ENCODE measurements at regions not wholly inside any gene's neighbourhood (a gene's known extent, or its start where the extent isn't known, plus 50 kb on each side); places are given as distances from the start of the nearest gene placed in this dataset.

DNA sequence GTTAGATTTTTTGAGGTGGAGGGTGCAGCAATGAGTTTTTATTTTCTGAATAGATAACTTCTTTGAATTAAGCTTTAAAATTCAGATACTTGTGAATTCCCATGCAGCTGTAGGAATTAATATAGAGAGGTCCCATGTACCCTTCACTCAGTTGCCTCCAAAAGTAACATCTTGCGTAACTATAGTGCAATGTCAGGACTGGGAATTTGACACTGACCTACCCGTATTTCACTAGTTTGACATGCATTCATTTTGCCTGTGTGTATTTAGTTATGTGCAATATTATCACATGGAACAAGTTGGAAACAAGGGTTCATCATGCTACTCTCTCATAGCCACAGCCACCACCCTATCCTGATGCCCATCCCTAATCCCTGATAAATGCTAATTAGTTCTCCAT, 147.1 kb upstream of the IGFBP3 start:
- ATAC-seq = no peak
- Histone ChIP-seq H3K27ac (ENCODE audit: control insufficient read depth, insufficient read depth) (no peak overlapping the region), H3K9ac (ENCODE audit: control insufficient read depth, insufficient read depth, low read length) (no peak overlapping the region), H3K4me1 (ENCODE audit: control insufficient read depth, insufficient read depth, low read length) (no peaks in the 10 kb centered on the region), H3K27me3 (replicated peaks in 1 of 2; ENCODE audit: control insufficient read depth in 2 of 2, insufficient read depth in 2 of 2, low read length in 1 of 2) (no peaks in the 10 kb centered on the region), H3K4me2 (ENCODE audit: control insufficient read depth, insufficient read depth) (no peak overlapping the region), H3K9me3 (replicated peaks; ENCODE audit: control insufficient read depth, insufficient read depth, low read length) (no peaks in the 10 kb centered on the region), H2AFZ (ENCODE audit: control insufficient read depth, low read depth, low read length) (no peak overlapping the region), H3K4me3 (no peak overlapping the region), H3K36me3 (ENCODE audit: control insufficient read depth in 2 of 2, insufficient read depth in 2 of 2, low read length in 1 of 2) (no peaks in the 10 kb centered on the region), H4K20me1 (ENCODE audit: control insufficient read depth, insufficient read depth) (no peaks in the 10 kb centered on the region), H3K79me2 (ENCODE audit: control insufficient read depth, insufficient read depth, low read length) (no peaks in the 10 kb centered on the region)
- RAD21 ChIA-PET (ENCODE audit: unreplicated experiment) = interaction anchor here (1.0 kb wide), 1 partner anchor 70 kb away, joined by 3 read pairs; no protein-coding TSS in a partner anchor
- WGBS (ENCODE audit: insufficient coverage, insufficient replicate concordance, low lambda C conversion rate, missing lambda C conversion rate) = 70% methylated on average over 2 of the region's 2 CpGs
- BruUV-seq (replicated peaks) = no TSS peak
- FAIRE-seq = no peak
- SMC1A ChIA-PET (ENCODE audit: uncharacterized antibody, unreplicated experiment) = interaction anchor here (0.7 to 1.5 kb wide), 3 partner anchors 12 to 94 kb away, joined by 3 to 4 read pairs (median 3); no protein-coding TSS in a partner anchor
- intact Hi-C loops (cut with micrococcal nuclease; ENCODE audit: unreplicated experiment) = no loop called here
- CTCF ChIA-PET = interaction anchor here (0.6 to 2.0 kb wide), 2 partner anchors 9 to 206 kb away, joined by 3 to 5 read pairs; no protein-coding TSS in a partner anchor
- POLR2A ChIA-PET = interaction anchor here (0.7 kb wide), 1 partner anchor 14 kb away, joined by 3 read pairs; no protein-coding TSS in a partner anchor
- DNase-seq (ENCODE audit: low read depth, low spot score) = no peak
- in situ Hi-C loops (cut with MboI) = no loop called here
- TF ChIP-seq, protein P1, sequence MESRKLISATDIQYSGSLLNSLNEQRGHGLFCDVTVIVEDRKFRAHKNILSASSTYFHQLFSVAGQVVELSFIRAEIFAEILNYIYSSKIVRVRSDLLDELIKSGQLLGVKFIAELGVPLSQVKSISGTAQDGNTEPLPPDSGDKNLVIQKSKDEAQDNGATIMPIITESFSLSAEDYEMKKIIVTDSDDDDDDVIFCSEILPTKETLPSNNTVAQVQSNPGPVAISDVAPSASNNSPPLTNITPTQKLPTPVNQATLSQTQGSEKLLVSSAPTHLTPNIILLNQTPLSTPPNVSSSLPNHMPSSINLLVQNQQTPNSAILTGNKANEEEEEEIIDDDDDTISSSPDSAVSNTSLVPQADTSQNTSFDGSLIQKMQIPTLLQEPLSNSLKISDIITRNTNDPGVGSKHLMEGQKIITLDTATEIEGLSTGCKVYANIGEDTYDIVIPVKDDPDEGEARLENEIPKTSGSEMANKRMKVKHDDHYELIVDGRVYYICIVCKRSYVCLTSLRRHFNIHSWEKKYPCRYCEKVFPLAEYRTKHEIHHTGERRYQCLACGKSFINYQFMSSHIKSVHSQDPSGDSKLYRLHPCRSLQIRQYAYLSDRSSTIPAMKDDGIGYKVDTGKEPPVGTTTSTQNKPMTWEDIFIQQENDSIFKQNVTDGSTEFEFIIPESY (IDR thresholded peaks at IDR 0.05) = no peak
- no peak for TF ChIP-seq TCF3 (IDR thresholded peaks at IDR 0.05; ENCODE audit: borderline replicate concordance, insufficient read depth, low read depth, low read length)
- TF ChIP-seq MEF2A (IDR thresholded peaks at IDR 0.05; ENCODE audit: insufficient read depth, low read depth, low read length) = no peak
- no peak for TF ChIP-seq HCFC1 (IDR thresholded peaks at IDR 0.05; ENCODE audit: low read length)
- TF ChIP-seq, protein P2, sequence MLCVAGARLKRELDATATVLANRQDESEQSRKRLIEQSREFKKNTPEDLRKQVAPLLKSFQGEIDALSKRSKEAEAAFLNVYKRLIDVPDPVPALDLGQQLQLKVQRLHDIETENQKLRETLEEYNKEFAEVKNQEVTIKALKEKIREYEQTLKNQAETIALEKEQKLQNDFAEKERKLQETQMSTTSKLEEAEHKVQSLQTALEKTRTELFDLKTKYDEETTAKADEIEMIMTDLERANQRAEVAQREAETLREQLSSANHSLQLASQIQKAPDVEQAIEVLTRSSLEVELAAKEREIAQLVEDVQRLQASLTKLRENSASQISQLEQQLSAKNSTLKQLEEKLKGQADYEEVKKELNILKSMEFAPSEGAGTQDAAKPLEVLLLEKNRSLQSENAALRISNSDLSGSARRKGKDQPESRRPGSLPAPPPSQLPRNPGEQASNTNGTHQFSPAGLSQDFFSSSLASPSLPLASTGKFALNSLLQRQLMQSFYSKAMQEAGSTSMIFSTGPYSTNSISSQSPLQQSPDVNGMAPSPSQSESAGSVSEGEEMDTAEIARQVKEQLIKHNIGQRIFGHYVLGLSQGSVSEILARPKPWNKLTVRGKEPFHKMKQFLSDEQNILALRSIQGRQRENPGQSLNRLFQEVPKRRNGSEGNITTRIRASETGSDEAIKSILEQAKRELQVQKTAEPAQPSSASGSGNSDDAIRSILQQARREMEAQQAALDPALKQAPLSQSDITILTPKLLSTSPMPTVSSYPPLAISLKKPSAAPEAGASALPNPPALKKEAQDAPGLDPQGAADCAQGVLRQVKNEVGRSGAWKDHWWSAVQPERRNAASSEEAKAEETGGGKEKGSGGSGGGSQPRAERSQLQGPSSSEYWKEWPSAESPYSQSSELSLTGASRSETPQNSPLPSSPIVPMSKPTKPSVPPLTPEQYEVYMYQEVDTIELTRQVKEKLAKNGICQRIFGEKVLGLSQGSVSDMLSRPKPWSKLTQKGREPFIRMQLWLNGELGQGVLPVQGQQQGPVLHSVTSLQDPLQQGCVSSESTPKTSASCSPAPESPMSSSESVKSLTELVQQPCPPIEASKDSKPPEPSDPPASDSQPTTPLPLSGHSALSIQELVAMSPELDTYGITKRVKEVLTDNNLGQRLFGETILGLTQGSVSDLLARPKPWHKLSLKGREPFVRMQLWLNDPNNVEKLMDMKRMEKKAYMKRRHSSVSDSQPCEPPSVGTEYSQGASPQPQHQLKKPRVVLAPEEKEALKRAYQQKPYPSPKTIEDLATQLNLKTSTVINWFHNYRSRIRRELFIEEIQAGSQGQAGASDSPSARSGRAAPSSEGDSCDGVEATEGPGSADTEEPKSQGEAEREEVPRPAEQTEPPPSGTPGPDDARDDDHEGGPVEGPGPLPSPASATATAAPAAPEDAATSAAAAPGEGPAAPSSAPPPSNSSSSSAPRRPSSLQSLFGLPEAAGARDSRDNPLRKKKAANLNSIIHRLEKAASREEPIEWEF (IDR thresholded peaks at IDR 0.05; ENCODE audit: insufficient replicate concordance, low read depth, low read length) = no peak
- no peak for TF ChIP-seq ZNF24 (IDR thresholded peaks at IDR 0.05)
- TF ChIP-seq KAT2A (conservative IDR thresholded peaks at IDR 0.05; ENCODE audit: control insufficient read depth, low read depth, low read length) = no peak
- no peak for TF ChIP-seq ATF7 (IDR thresholded peaks at IDR 0.05; ENCODE audit: low read depth)
- no peak for TF ChIP-seq EGR1 (IDR thresholded peaks at IDR 0.05; ENCODE audit: borderline replicate concordance in 1 of 2, low read depth in 2 of 2, low read length in 2 of 2)
- TF ChIP-seq, protein P3, sequence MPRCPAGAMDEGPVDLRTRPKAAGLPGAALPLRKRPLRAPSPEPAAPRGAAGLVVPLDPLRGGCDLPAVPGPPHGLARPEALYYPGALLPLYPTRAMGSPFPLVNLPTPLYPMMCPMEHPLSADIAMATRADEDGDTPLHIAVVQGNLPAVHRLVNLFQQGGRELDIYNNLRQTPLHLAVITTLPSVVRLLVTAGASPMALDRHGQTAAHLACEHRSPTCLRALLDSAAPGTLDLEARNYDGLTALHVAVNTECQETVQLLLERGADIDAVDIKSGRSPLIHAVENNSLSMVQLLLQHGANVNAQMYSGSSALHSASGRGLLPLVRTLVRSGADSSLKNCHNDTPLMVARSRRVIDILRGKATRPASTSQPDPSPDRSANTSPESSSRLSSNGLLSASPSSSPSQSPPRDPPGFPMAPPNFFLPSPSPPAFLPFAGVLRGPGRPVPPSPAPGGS (IDR thresholded peaks at IDR 0.05; ENCODE audit: borderline replicate concordance, insufficient read depth, low read depth, low read length, poor library complexity, severe bottlenecking) = no peak
- TF ChIP-seq SREBF2 (IDR thresholded peaks at IDR 0.05; ENCODE audit: low read length) = no peak
- no peak for TF ChIP-seq SMAD1 (IDR thresholded peaks at IDR 0.05; ENCODE audit: low read depth, partially characterized antibody)
- TF ChIP-seq NFXL1 (IDR thresholded peaks at IDR 0.05; ENCODE audit: borderline replicate concordance) = no peak
- no peak for TF ChIP-seq FOXM1 (IDR thresholded peaks at IDR 0.05; ENCODE audit: low read depth, low read length)
- TF ChIP-seq USF2 (IDR thresholded peaks at IDR 0.05; ENCODE audit: borderline replicate concordance, low read depth, low read length) = no peak
- no peak for TF ChIP-seq ZNF622 (IDR thresholded peaks at IDR 0.05)
